ENCODE measurements at regions not wholly inside any gene's neighbourhood (a gene's known extent, or its start where the extent isn't known, plus 50 kb on each side); places are given as distances from the start of the nearest gene placed in this dataset.

DNA sequence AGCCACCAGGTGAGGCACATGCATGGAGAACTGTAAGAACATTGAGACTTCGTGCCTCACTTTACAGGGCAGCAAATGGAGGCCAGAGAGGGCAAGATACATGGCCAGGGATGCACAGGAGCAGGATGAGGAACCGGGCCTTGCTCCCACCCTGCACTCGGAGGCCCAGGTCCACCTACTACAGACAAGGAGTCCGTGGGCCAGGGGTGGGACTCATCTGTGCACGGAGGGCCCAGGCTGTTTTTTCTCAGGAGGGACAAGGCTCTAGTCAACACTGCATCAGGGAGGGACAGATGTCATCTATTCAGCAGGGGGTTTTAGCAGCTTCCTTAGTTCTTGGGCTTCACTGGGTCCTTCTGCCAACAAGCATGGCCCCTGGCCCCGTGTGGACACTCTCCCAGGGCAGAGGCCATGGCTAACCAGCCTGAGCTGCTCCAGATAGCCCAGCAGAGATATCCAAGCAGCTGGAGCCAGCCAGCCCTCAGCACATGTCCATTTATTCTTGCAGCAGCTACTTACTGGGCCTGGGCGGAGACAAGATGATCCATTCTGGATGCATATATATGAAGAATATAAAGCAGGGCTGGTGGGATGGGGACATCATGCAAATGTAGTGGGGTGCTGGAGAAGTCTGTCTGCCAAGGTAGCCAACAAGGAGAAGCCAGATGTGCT is 134.5 kb upstream of the RET start:
- TF ChIP-seq STAT1 (conservative IDR thresholded peaks at IDR 0.05) (no peak), SMARCA5 (IDR thresholded peaks at IDR 0.05) (no peak), YY1 (IDR thresholded peaks at IDR 0.05; ENCODE audit: low read depth, low read length) (no peak), NFYA (IDR thresholded peaks at IDR 0.05; ENCODE audit: borderline replicate concordance, low read depth, low read length) (no peak), TARDBP (IDR thresholded peaks at IDR 0.05; ENCODE audit: borderline replicate concordance) (no peak), NBN (IDR thresholded peaks at IDR 0.05) (no peak), ESRRA (IDR thresholded peaks at IDR 0.05; ENCODE audit: low read length) (no peak), EGR1 (IDR thresholded peaks at IDR 0.05; ENCODE audit: borderline replicate concordance in 1 of 2, low read depth in 2 of 2, low read length in 2 of 2) (no peak)
- TF ChIP-seq, protein P1, sequence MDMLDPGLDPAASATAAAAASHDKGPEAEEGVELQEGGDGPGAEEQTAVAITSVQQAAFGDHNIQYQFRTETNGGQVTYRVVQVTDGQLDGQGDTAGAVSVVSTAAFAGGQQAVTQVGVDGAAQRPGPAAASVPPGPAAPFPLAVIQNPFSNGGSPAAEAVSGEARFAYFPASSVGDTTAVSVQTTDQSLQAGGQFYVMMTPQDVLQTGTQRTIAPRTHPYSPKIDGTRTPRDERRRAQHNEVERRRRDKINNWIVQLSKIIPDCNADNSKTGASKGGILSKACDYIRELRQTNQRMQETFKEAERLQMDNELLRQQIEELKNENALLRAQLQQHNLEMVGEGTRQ (IDR thresholded peaks at IDR 0.05; ENCODE audit: borderline replicate concordance, low read depth, low read length): no peak
- TF ChIP-seq, protein P2, sequence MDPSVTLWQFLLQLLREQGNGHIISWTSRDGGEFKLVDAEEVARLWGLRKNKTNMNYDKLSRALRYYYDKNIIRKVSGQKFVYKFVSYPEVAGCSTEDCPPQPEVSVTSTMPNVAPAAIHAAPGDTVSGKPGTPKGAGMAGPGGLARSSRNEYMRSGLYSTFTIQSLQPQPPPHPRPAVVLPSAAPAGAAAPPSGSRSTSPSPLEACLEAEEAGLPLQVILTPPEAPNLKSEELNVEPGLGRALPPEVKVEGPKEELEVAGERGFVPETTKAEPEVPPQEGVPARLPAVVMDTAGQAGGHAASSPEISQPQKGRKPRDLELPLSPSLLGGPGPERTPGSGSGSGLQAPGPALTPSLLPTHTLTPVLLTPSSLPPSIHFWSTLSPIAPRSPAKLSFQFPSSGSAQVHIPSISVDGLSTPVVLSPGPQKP (IDR thresholded peaks at IDR 0.05; ENCODE audit: low read depth, low read length): no peak
- TF ChIP-seq, protein P3, sequence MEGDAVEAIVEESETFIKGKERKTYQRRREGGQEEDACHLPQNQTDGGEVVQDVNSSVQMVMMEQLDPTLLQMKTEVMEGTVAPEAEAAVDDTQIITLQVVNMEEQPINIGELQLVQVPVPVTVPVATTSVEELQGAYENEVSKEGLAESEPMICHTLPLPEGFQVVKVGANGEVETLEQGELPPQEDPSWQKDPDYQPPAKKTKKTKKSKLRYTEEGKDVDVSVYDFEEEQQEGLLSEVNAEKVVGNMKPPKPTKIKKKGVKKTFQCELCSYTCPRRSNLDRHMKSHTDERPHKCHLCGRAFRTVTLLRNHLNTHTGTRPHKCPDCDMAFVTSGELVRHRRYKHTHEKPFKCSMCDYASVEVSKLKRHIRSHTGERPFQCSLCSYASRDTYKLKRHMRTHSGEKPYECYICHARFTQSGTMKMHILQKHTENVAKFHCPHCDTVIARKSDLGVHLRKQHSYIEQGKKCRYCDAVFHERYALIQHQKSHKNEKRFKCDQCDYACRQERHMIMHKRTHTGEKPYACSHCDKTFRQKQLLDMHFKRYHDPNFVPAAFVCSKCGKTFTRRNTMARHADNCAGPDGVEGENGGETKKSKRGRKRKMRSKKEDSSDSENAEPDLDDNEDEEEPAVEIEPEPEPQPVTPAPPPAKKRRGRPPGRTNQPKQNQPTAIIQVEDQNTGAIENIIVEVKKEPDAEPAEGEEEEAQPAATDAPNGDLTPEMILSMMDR (IDR thresholded peaks at IDR 0.05 in 2 of 3, conservative IDR thresholded peaks at IDR 0.05 in 1 of 3; ENCODE audit: control insufficient read depth in 2 of 3, extremely low read depth in 1 of 3, insufficient read depth in 1 of 3, low read depth in 3 of 3, low read length in 3 of 3): no peak
- TF ChIP-seq, protein P4, sequence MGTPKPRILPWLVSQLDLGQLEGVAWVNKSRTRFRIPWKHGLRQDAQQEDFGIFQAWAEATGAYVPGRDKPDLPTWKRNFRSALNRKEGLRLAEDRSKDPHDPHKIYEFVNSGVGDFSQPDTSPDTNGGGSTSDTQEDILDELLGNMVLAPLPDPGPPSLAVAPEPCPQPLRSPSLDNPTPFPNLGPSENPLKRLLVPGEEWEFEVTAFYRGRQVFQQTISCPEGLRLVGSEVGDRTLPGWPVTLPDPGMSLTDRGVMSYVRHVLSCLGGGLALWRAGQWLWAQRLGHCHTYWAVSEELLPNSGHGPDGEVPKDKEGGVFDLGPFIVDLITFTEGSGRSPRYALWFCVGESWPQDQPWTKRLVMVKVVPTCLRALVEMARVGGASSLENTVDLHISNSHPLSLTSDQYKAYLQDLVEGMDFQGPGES (IDR thresholded peaks at IDR 0.05): no peak

All from GM12878 (cell line).